ENCODE measurements at regions not wholly inside any gene's neighbourhood (a gene's known extent, or its start where the extent isn't known, plus 50 kb on each side); places are given as distances from the start of the nearest gene placed in this dataset.

DNA sequence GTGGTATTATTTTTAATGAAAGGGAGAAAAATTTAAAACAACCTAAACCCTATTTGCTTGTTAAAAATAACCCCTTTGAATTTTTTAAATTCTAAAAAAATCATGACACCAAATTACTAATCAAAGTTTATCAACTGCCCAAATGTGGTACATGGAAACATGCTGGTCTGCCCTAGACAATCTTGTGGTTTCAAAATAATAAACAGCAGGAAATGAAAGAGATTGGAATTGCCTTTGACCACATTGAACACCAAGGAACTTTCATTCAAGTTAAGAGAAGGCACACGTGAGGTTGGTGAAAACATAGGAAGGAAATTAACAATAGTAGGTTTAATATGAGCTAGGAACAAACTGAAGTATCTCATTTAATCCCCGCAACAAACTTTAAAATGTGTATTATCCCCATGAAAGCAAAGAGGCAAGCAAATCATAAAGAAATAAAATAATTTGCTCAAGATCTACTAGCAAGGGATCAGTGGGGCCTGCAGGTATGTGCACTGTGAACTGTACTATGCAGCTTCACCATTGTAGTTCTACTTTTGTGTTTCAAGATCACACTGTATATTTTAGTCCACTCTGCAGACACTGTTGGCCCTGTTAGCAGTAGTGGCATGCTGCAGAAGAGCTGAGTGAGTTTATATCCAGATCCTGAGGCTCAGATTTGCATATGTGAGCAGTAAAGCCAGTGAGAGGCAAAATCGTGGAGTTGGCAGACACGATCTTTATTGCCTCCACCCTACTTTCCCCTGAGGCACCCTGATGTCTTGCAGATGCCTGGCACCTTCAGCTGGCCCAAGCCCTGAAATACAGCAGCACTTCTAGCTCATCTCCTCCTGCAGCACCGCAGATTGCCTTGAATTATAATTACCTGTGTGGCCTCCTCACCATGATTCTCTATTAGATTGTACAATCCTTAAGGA is 157.8 kb upstream of the TENT5A start:
- TF ChIP-seq POLR2AphosphoS5 (IDR thresholded peaks at IDR 0.05; ENCODE audit: low read depth) = no peak
- TF ChIP-seq, protein P1, sequence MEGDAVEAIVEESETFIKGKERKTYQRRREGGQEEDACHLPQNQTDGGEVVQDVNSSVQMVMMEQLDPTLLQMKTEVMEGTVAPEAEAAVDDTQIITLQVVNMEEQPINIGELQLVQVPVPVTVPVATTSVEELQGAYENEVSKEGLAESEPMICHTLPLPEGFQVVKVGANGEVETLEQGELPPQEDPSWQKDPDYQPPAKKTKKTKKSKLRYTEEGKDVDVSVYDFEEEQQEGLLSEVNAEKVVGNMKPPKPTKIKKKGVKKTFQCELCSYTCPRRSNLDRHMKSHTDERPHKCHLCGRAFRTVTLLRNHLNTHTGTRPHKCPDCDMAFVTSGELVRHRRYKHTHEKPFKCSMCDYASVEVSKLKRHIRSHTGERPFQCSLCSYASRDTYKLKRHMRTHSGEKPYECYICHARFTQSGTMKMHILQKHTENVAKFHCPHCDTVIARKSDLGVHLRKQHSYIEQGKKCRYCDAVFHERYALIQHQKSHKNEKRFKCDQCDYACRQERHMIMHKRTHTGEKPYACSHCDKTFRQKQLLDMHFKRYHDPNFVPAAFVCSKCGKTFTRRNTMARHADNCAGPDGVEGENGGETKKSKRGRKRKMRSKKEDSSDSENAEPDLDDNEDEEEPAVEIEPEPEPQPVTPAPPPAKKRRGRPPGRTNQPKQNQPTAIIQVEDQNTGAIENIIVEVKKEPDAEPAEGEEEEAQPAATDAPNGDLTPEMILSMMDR (IDR thresholded peaks at IDR 0.05; ENCODE audit: insufficient read depth, low read length) = no peak
- TF ChIP-seq, protein P2, sequence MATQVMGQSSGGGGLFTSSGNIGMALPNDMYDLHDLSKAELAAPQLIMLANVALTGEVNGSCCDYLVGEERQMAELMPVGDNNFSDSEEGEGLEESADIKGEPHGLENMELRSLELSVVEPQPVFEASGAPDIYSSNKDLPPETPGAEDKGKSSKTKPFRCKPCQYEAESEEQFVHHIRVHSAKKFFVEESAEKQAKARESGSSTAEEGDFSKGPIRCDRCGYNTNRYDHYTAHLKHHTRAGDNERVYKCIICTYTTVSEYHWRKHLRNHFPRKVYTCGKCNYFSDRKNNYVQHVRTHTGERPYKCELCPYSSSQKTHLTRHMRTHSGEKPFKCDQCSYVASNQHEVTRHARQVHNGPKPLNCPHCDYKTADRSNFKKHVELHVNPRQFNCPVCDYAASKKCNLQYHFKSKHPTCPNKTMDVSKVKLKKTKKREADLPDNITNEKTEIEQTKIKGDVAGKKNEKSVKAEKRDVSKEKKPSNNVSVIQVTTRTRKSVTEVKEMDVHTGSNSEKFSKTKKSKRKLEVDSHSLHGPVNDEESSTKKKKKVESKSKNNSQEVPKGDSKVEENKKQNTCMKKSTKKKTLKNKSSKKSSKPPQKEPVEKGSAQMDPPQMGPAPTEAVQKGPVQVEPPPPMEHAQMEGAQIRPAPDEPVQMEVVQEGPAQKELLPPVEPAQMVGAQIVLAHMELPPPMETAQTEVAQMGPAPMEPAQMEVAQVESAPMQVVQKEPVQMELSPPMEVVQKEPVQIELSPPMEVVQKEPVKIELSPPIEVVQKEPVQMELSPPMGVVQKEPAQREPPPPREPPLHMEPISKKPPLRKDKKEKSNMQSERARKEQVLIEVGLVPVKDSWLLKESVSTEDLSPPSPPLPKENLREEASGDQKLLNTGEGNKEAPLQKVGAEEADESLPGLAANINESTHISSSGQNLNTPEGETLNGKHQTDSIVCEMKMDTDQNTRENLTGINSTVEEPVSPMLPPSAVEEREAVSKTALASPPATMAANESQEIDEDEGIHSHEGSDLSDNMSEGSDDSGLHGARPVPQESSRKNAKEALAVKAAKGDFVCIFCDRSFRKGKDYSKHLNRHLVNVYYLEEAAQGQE (IDR thresholded peaks at IDR 0.05; ENCODE audit: insufficient replicate concordance, low read depth) = no peak
- no peak for TF ChIP-seq GABPA (IDR thresholded peaks at IDR 0.05; ENCODE audit: low read depth)
- no peak for TF ChIP-seq SPI1 (IDR thresholded peaks at IDR 0.05; ENCODE audit: borderline replicate concordance, low read depth)

Measured in HL-60 (cell line).